COLO668 (cell line): ENCODE measurements at regions not wholly inside any gene's neighbourhood (a gene's known extent, or its start where the extent isn't known, plus 50 kb on each side); places are given as distances from the start of the nearest gene placed in this dataset.
"Not testable (repeated sequence)": the region's sequence is repeated elsewhere in the genome, so short reads cannot be mapped to it uniquely, and the experiment has no call there.

Experiments
- DNase-seq: peaks from one replicate; lab custom pipeline; 2025; ENCODE audit not compliant: unreplicated experiment; lab: John Stamatoyannopoulos, UW

DNA sequence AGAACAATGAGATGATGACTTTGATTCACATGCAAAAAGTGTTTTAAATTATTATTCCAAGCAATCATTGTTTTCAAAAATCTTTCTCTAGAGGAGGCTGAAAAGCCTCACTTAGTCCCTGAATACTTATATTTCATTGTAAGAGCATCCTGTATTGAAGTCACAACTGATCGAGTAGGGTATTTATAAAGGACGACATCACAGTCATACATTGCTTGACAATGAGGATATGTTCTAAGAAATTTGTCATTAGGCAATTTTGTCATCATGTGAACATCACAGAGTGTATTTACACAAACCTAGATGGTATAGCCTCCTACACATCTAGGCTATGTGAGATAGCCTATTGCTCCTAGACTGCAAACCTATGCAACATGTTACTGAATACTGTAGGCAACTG, 510.4 kb upstream of the RGMB start:
- DNase-seq: no peak

DNA sequence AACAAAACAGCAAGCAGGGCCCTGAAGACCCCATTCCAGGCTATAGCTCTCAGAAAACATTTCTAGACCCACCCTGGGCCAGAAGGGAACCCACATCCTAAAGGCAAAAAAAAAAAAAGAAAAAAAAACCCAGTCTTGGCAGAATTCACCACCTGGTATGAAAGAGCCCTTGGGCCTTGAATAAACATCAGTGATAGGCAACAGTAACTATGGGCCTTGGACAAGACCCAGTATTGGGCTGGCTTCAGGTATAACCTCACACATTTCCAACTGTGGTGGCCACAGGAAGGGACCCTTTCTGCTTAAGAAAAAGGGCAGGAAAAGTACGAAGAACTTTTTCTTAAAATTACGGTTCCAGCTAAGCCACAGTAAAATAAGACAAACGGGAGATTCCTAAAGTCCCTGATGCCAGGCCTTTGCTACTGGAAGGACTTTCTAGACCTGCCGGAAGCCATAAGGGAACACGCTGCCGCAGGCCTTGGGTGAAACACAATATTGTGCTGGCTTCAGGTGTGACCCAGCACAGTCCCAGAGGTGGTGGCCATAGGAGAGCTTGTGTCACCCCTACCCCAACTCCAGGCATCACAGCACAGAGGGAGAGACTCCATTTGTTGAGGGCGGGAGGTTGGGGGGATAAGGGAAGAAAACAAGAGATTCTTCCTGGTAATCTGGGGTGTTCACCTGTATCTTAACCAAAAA, 505.2 kb upstream of the RGMB start:
- no peak for DNase-seq

GRCh38 chr5:98275980-98276379, 497.5 kb upstream of the RGMB start:
- DNase-seq: no peak

DNA sequence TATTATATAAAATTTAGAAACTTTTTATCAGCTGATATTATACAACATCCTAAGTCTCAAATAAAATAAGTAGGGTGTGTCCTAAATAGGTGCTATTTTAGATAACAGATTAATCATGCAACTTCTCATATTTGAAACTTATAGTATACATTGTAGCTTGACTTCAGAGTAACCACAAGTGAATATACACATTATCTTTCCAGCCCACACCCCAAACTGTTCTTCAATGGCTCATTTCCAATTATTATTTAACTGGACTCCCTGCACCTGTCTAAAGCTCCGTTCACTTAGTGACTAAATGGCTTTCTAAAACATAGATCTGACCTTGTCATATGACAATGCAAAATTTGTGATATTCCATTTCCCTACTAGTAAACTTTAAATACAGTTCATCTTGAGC, 490.9 kb upstream of the RGMB start:
- DNase-seq: no peak

DNA sequence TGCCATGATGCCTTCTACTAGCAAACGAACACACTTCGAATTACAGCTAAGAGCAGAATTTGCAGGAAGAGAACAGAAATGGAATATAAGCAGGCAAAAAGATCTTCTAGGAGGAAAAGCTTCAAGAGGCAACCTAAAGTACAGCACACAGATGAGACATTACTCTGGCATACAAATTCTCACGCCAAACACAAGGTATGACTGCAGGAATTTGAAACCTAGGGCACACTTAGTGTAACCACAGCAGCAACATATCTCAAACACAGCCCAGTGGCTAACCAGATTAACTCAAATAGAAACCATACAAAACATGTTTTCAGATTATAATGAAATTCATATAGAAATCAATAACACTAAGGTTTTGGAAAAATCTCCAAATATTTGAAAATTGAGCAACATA, 481.0 kb upstream of the RGMB start:
- no peak for DNase-seq

GRCh38 chr5:98296426-98296825, 477.0 kb upstream of the RGMB start:
- no peak for DNase-seq

- DNase-seq: no peak
These were observed 474.0 kb upstream of the RGMB start for GRCh38 chr5:98299435-98299834.

DNA sequence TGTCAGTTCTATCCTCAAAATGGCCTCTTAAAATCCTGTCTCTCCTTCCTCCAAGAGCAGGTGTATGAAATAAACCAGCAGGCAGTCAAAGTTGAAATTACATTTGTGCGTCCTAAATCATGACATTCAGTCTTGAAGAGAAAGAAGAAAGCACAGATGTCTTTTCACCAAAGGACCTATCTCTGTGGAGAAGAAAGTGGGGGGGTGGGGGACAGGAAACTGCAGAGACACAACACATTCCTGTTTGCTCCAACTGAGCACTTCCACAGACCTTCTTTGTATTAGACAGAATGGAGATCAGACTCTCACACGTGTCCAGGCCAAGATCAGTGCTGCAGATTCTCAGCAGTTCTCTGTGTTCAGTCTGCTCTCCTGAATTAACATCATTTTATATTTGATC, 471.9 kb upstream of the RGMB start:
- DNase-seq: no peak

DNA sequence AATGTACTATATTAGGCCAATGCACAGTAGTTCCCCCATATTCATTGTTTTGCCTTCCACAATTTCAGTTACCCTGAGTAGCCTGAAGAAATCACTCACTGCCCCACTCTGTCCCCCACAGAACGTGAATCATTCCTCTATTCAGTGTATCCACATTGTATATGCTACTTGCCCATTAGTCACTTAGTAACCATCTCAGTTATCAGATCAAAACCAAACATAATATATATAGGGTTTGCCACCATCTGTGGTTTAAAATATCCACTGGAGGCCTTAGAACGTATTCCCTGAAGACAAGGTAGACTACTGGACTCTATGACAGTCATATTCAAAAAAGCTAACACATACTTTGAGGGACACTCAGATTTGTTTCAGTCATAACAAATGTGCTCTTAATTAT, 465.7 kb upstream of the RGMB start:
- DNase-seq: no peak

DNA sequence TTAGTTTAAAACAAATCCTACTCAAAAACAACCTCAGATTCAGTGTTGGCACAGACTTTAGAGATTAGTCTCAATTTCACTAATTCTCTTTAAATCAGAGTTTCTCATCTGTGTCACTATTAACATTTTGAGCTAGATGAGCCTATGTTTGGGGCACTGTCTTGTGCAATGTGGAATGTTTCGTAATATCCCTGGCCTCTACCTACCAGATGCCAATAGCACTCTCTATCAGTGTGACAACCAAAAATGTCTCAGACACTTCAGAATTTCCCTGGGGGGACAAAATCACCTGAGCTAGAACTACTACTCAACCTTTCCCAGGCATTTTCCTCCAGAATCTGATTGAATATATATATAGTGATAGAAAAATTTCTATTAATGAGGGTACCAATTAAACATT, 465.2 kb upstream of the RGMB start:
- no peak for DNase-seq

DNA sequence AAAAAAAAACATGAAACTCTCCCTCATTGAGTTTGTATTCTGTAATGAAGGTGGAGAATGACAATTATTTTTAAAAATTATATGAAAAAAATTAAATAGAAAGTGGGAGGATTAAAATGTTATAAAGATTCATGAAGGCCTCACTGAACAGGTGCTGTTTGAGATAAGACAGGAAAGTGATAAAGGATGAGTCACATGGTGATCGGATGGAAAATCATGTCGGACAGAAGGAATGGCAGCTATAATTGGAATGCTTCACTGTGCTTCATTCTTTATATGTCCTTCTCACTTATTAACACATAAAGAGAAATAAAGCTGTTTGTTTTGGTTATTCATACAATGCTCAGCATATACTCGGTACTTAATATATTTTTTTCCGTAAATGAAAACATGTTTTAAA, 464.5 kb upstream of the RGMB start:
- no peak for DNase-seq

GRCh38 chr5:98309785-98310598, 463.5 kb upstream of the RGMB start:
- no peak for DNase-seq

- no peak for DNase-seq
These were observed 459.2 kb upstream of the RGMB start for GRCh38 chr5:98314292-98314691.

- DNase-seq: no peak
These were observed 455.1 kb upstream of the RGMB start for GRCh38 chr5:98318386-98318785.

- no peak for DNase-seq
These were observed 454.0 kb upstream of the RGMB start for GRCh38 chr5:98319299-98320011.

DNA sequence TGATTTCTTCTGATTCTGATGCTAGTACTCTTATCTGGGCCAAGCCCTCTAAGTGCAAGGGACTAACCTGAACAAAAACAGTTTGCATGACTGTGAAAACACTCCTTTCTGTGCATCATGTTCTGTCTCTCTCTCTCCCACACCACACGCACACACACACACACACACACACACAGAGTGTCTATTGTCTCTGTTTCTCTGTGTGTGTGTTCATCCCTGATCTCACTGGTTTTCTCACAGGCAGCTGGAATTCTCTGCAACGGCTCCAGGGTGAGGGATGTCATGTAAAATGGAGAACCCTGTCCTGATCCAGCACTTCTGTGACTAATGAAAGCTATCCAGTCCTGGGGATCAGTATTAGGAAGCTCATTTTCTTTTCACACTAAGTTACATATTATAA, 453.1 kb upstream of the RGMB start:
- no peak for DNase-seq

DNA sequence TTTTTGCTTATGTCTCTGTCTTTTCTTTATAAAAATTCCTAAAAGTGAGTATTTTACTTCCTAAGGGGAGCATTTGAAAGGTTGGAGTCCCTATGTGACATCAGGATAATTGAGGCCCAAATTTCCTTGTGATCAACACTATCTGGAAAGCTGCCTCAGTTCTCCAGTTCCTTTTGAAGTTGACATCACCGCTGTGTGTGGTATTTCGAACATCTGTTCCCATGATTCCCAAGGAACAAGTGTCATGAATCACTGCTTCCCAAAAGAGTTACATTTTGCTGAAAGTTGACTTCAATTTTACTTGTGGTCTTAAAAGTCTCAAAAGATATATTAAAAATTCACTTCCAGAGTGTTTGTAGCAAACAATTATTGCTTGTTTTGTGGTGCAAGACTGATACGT, 452.1 kb upstream of the RGMB start:
- no peak for DNase-seq

DNA sequence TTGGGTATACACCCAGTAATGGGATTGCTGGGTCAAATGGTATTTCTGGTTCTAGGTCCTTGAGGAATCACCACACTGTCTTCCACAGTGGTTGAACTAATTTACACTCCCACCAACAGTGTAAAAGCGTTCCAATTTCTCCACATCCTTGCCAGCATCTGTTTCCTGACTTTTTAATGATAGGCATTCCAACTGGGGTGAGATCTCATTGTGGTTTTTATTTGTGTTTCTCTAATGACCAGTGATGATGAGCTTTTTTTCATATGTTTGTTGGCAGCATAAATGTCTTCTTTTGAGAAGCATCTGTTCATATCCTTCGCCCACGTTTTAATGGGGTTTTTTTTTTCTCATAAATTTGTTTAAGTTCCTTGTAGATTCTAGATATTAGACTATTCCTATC, 448.3 kb upstream of the RGMB start:
- not testable (repeated sequence) for DNase-seq

DNA sequence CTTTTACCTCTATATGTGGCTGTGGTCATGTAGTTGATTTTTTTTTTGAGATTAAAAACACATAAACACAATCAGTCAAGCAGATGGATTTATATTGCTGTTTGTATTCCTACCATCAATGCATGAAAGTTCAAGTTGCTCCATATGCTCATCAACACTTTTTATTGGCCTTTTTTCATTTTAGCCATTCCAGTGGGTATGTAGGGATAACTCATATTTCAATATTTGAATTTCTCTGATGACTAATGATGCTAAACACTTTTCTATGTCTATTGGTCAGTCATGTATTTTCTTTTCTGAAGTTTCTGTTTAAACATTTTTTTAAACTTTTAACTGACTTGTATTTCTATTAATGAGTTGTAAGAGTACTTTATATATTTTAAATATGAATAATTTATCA, 445.4 kb upstream of the RGMB start:
- no peak for DNase-seq

GRCh38 chr5:98330871-98331270, 442.6 kb upstream of the RGMB start:
- no peak for DNase-seq

DNA sequence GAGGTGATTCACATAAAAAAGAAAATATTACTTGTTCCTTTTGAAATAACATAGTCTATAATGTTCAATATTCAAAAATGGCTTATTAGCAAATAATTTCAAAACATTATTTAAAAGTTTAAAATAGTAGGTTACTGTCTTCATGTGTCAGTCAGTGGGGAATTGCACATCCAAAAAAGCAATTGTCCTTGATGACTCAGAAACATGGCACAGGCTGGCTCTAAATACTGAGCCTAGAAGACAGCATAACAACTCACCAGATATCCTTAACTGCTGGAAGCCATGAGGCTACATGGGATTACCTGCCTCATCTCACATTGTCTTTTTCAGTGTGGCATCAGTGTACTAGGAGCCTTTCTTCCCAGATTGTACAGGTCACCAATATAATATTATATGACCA, 439.5 kb upstream of the RGMB start:
- no peak for DNase-seq

DNA sequence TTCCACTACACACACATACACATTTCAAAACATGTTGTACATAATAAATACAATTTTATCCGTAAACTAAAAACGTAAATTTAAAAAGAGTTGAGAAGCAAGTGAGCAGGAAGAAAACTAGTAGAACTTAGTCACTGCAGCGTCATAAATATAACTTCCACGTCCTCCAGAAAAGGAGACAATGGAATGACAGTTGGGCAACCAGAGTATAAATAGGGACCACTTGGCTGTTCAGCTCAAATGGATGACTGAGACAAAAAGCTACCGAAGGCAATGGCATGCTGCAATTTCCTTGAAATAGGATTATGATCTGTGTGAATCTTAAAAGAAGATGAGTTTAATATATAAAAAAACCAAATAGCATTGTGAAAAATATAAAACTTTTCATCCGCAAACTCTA, 438.5 kb upstream of the RGMB start:
- no peak for DNase-seq
